HepG2 (cell line): ENCODE measurements at regions not wholly inside any gene's neighbourhood (a gene's known extent, or its start where the extent isn't known, plus 50 kb on each side); places are given as distances from the start of the nearest gene placed in this dataset.

Experiments used
- HNF4A ChIP-seq: sonication (generic); formaldehyde crosslinking; IDR thresholded peaks from 2 replicates; pipeline ENCODE4 v1.4.0; 2020; ENCODE audit warnings: missing genetic modification reagents
- KAT8 ChIP-seq: IDR thresholded peaks from 2 replicates; pipeline ENCODE4 v1.6.1; 2016; ENCODE audit warnings: missing genetic modification reagents, missing compliant biosample characterization
- MBNL3 ChIP-seq: fragments of 250-450 bp; sonication (Bioruptor Pico); conservative IDR thresholded peaks from 2 replicates; pipeline ENCODE4 v1.8.0; 2022; ENCODE audit warnings: mild to moderate bottlenecking, inconsistent platforms
- MLLT10 ChIP-seq: sonication (generic); formaldehyde crosslinking; IDR thresholded peaks from 2 replicates; pipeline ENCODE4 v1.4.0; 2020; ENCODE audit warnings: missing genetic modification reagents
- SNAPC2 ChIP-seq: sonication (generic); formaldehyde crosslinking; IDR thresholded peaks from 2 replicates; pipeline ENCODE4 v1.8.1; 2022; ENCODE audit warnings: mild to moderate bottlenecking, missing genetic modification reagents
- TCF7L2 ChIP-seq: IDR thresholded peaks from 2 replicates; pipeline ENCODE4 v1.6.1; 2011; ENCODE audit warnings: mild to moderate bottlenecking, low read depth, low read length, moderate library complexity
- ZNF44 ChIP-seq: sonication (generic); formaldehyde crosslinking; IDR thresholded peaks from 2 replicates; pipeline ENCODE4 v1.5.1; 2020; ENCODE audit warnings: mild to moderate bottlenecking, missing genetic modification reagents
- ZNF678 ChIP-seq: sonication (generic); formaldehyde crosslinking; IDR thresholded peaks from 2 replicates; pipeline ENCODE4 v1.4.0; 2020; ENCODE audit warnings: mild to moderate bottlenecking, missing genetic modification reagents
- ZNF720 ChIP-seq: sonication (generic); formaldehyde crosslinking; IDR thresholded peaks from 2 replicates; pipeline ENCODE4 v1.4.0; 2020; ENCODE audit warnings: missing genetic modification reagents
- TF ChIP-seq, protein P1 (sequence below): sonication (generic); formaldehyde crosslinking; IDR thresholded peaks from 2 replicates; pipeline ENCODE4 v1.5.0; 2020; ENCODE audit warnings: missing genetic modification reagents
- TF ChIP-seq, protein P2 (sequence below), 2 experiments: sonication (generic) in 1 of 2; formaldehyde crosslinking in 1 of 2; IDR thresholded peaks; 2 replicates each; pipeline versions ENCODE4 v1.4.0 to v1.6.1; 2018 to 2020; ENCODE audit warnings: missing genetic modification reagents in 2 of 2, borderline replicate concordance in 1 of 2, low read depth in 1 of 2, mild to moderate bottlenecking in 1 of 2, missing biosample characterization in 1 of 2
- TF ChIP-seq, protein P3 (sequence below): sonication (generic); formaldehyde crosslinking; IDR thresholded peaks from 2 replicates; pipeline ENCODE4; 2020; ENCODE audit warnings: missing genetic modification reagents, mild to moderate bottlenecking, borderline replicate concordance
- TF ChIP-seq, protein P4 (sequence below): sonication (generic); formaldehyde crosslinking; conservative IDR thresholded peaks from 2 replicates; pipeline ENCODE4 v1.4.0; 2020; ENCODE audit warnings: missing genetic modification reagents

DNA sequence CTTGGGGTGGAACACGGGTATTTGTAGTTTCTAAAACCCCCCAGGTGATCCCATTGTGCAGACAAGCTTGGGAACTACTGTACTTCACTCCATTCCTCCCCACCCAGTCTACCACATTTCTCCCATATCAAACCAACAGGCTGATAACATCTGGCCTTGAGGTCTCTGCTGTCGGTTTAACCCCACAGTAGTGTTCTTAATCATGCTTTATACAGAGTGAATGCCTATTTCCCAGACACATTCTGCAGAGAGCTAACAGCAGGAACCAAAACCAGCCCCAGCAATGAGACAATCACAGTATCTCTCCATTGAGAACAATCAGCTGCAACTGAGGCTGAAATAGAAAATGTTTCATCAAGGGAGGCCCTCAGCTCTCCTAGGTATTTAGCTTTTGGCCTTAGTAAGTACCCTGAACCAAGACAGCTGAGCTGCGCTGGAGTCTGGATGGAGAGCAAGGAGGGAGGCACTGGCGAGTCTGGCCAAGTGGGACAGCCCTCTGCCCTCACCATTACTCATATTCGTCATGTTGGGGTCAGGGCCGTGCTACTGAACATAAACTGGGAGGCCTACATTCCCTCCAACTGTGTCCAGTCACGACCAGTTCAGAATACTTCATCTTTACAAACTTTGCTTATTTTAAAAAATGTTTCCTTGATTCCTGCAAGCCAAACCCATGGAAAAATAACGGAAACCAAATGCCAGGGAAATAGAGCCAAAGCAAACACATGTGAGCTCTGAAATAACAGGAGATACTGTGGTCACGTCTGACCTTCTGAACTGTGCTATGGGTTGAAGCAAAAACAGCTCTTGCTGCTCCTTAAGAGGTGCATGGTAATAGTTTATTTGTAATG is 81.0 kb downstream of the CCDC34 start (continued):
- TF ChIP-seq ZNF44 = no peak
- peak; percentile 59 for TF ChIP-seq HNF4A (CRISPR knock-in tag)
- TF ChIP-seq, protein P1, sequence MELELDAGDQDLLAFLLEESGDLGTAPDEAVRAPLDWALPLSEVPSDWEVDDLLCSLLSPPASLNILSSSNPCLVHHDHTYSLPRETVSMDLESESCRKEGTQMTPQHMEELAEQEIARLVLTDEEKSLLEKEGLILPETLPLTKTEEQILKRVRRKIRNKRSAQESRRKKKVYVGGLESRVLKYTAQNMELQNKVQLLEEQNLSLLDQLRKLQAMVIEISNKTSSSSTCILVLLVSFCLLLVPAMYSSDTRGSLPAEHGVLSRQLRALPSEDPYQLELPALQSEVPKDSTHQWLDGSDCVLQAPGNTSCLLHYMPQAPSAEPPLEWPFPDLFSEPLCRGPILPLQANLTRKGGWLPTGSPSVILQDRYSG (CRISPR knock-in tag) = no peak
- TF ChIP-seq, protein P2, sequence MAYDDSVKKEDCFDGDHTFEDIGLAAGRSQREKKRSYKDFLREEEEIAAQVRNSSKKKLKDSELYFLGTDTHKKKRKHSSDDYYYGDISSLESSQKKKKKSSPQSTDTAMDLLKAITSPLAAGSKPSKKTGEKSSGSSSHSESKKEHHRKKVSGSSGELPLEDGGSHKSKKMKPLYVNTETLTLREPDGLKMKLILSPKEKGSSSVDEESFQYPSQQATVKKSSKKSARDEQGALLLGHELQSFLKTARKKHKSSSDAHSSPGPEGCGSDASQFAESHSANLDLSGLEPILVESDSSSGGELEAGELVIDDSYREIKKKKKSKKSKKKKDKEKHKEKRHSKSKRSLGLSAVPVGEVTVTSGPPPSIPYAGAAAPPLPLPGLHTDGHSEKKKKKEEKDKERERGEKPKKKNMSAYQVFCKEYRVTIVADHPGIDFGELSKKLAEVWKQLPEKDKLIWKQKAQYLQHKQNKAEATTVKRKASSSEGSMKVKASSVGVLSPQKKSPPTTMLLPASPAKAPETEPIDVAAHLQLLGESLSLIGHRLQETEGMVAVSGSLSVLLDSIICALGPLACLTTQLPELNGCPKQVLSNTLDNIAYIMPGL (CRISPR knock-in tag; IDR thresholded peaks at IDR 0.05; ENCODE audit: borderline replicate concordance in 1 of 2, low read depth in 1 of 2) = peak in 1 of 2 experiments; percentile 45; a peak in 1 of 4 replicates
- TF ChIP-seq ZNF678 (CRISPR knock-in tag) = no peak
- no peak for TF ChIP-seq MBNL3 (CRISPR knock-in tag)
- no peak for TF ChIP-seq KAT8 (CRISPR knock-in tag)
- TF ChIP-seq MLLT10 (CRISPR knock-in tag) = no peak
- no peak for TF ChIP-seq TCF7L2
- TF ChIP-seq, protein P3, sequence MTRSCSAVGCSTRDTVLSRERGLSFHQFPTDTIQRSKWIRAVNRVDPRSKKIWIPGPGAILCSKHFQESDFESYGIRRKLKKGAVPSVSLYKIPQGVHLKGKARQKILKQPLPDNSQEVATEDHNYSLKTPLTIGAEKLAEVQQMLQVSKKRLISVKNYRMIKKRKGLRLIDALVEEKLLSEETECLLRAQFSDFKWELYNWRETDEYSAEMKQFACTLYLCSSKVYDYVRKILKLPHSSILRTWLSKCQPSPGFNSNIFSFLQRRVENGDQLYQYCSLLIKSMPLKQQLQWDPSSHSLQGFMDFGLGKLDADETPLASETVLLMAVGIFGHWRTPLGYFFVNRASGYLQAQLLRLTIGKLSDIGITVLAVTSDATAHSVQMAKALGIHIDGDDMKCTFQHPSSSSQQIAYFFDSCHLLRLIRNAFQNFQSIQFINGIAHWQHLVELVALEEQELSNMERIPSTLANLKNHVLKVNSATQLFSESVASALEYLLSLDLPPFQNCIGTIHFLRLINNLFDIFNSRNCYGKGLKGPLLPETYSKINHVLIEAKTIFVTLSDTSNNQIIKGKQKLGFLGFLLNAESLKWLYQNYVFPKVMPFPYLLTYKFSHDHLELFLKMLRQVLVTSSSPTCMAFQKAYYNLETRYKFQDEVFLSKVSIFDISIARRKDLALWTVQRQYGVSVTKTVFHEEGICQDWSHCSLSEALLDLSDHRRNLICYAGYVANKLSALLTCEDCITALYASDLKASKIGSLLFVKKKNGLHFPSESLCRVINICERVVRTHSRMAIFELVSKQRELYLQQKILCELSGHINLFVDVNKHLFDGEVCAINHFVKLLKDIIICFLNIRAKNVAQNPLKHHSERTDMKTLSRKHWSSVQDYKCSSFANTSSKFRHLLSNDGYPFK = no peak
- no peak for TF ChIP-seq SNAPC2 (CRISPR knock-in tag)
- no peak for TF ChIP-seq ZNF720 (CRISPR knock-in tag)
- TF ChIP-seq, protein P4, sequence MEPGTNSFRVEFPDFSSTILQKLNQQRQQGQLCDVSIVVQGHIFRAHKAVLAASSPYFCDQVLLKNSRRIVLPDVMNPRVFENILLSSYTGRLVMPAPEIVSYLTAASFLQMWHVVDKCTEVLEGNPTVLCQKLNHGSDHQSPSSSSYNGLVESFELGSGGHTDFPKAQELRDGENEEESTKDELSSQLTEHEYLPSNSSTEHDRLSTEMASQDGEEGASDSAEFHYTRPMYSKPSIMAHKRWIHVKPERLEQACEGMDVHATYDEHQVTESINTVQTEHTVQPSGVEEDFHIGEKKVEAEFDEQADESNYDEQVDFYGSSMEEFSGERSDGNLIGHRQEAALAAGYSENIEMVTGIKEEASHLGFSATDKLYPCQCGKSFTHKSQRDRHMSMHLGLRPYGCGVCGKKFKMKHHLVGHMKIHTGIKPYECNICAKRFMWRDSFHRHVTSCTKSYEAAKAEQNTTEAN (CRISPR knock-in tag) = no peak
- TF ChIP-seq, all 625 proteins: peak for 29
